Stimulated activated CD8-positive, alpha-beta memory T cell treated with anti-CD3 and anti-CD28 coated beads, Interleukin-4, amount 100 ng/mL, for 1 hour (primary cell): ENCODE measurements at regions not wholly inside any gene's neighbourhood (a gene's known extent, or its start where the extent isn't known, plus 50 kb on each side); places are given as distances from the start of the nearest gene placed in this dataset.
"Not testable (repeated sequence)": the region's sequence is repeated elsewhere in the genome, so short reads cannot be mapped to it uniquely, and the experiment has no call there.

Experiments used
- DNase-seq, 2 donors: peaks; one replicate each; pipeline ENCODE4 v3.0.0-alpha.2; 2020; ENCODE audit warnings: low read depth in 2 of 2, low spot score in 1 of 2

- no peak for DNase-seq
Measured at GRCh38 chr3:3342141-3342540, 162.7 kb upstream of the CRBN start.

DNA sequence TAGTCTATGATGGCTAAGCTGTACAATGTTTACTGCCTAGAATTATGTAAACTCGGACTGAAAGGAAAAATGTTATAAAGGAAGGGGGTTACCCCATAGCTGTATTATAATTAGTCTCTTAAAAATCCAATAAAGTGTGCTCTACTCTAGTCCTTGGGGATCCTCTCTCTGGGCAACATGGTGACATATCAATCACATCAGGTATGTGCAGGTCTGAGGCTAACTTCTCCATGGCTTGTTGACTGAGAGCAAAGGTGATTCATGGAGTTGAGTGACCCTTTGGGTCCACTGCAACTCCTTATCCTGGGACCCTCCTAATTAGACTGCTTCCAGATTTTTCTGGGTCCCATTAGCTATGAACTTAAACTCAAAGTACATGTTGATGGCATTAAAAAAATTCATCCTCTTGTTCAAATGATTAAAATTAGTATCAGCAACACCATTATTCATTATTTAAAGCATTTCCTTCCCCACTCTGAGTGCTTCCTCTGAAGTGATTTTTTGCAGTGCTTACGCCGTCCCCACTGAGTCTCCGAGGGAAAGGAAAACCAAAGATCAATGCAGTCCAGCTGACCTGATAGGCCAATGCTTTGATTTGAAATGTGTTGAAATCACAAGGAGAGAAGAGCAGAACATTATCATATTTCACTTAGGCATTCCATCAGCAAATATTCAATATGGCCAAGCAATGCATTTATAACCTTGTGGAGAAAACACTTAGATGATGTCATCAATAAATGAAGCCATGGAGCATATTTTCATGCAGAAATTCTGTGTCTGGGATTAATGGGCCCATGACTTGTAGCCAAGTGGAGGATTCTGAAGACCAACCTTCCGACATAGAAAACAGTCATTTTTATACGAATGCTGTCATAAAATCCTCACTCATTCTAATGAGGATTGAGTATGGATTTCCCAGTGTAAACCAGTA lies 161.7 kb upstream of the CRBN start:
- no peak for DNase-seq

DNA sequence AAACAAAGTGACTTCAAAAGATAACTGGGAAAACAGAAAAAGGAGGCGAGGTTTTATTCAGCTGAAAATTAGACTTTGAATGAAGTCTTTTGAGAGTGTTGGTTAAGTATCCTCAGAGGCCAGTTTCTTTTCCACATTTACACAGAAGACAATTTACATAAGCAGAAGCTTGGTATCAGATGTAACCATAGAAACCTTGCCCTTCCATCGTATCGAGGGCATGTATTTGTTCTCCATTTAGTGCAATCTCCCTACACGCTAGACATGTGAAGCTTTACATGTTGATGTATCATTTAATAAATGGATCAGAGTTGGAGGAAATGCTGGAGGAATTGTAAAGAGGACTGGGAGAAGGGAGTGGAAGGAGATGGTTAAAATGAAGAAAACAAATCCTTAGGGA lies 161.0 kb upstream of the CRBN start:
- no peak for DNase-seq

- DNase-seq = no peak
Measured at GRCh38 chr3:3335903-3336302, 156.4 kb upstream of the CRBN start.

DNA sequence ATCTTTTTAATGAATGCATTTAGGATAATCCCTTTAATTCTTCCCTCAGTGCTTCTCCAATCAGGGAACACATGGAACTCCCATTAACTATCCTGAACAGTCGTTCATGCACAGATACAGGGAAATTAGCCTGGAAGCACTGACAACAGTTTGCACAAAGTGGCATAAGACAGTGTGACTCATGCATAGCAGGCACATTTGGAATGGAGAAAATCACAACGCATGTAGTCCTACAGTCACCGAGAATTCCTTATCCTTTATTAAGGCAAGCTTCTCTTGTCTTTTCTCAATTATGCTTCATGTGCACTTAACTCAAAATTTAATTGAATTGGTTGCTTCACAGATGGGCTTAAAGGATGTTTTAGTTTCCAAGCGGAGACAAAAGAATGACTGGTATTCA lies 155.0 kb upstream of the CRBN start:
- no peak for DNase-seq

DNA sequence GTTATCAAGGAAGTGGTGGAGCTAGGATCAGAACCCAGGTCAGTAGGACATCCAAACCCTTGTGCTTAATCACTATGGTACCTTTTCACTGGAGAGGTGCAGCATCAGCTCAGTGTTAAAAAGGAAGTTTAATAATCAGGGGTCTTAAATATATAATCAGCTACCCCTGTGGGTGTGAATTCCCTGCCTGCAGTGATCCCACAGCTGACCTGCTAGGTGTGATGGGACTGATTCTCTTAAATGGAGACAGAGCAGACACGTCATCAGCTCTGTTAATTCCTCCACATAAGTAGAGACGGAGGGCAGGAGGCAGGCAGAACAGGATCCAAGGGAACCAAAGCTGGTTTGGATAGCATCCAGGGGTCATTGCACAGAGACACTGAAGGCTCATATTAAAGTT lies 154.1 kb upstream of the CRBN start:
- no peak for DNase-seq

DNA sequence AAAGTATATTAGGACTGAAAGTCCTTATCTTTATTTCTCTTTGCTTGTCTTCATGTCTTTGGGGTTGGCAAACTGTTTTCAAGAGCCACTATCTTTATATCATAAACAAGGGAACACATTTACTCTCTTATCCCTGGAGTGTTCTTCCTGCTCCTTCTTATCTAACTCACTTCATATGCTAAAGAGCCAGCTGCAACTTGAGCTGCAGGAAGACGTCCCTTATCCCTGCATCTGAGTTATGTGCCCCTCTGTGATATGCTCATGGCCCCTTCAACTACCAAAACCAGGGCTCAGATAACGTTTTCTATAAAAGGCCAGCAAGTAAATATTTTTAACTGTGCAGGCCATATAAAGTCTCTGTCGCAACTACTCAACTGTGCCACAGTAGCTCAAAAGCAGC lies 137.0 kb upstream of the CRBN start:
- no peak for DNase-seq

GRCh38 chr3:3315846-3316245 lies 136.4 kb upstream of the CRBN start:
- DNase-seq = no peak

DNA sequence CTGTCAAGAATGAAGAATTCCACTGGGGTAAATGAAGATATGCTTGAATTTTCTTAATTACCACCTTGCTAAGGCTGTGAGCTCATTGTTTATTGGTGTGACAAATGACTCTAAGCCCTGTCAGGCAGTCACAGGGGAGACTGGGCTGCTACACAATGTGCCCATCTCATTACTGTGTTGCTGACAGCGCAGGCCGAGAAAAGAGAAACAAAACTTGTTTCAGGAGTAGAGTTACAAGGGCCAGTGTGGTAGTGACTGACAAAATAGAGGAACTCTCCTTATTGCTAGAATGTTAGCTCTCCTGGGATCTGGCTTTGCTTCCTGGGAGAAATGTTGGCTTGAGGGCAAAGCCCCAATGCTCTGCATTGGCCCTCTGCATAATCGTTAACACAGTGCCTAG lies 130.4 kb upstream of the CRBN start:
- DNase-seq = no peak

- DNase-seq = no peak
Measured at GRCh38 chr3:3308809-3309208, 129.3 kb upstream of the CRBN start.

DNA sequence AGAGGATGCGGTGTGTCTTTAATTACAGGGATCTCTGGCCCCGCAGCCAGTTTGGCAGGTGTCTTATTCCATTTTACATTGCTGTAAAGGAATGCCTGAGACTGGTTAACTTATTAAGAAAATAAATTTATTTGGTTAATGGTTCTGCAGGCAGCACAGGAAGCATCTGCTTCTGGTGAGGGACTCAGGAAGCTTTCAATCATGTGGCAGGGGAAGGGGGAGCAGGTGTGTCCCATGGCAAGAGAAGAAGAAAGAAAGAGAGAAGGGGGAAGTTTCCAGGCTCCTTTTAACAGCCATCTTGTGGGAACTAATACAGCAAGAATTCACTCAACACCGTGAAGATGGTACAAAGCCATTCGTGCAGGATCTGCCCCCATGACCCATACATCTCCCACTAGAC lies 128.0 kb upstream of the CRBN start:
- DNase-seq = no peak

DNA sequence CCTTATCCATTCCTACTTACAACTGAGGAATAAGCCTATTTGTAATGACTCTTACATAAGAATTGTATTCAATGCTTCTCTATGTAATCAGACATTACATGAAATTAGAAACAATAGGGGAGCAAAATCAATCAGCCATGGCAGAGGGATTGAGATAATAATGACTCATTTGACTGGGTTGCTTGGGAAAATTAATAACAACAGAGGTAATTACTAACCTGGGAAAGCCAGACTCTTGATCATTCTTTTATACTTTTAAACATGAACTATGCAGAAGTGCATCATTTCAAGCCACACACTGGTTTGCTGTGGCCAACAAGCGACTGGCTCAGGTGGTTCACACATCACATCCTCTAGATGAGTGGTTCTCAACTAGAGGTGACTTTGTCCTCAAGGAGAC lies 126.3 kb upstream of the CRBN start:
- DNase-seq = no peak

DNA sequence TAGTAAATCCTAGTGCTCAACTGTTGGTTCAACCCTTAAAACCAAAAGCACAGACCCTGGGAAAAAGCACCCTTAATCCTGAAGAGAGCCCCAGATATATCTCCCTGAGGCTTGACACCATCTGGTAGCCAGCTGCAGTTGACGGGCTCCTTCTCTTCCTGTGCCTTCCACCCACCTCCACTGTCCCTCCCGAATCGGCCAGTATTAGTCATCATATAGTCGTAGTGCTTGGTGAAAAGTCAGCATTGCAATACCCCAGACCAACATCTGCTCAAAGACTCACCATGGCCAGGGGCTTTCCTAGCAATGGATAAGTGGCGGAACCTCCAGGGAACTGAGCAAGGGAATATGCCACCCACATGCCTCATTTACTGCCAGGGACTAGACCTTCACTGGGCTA lies 125.6 kb upstream of the CRBN start:
- no peak for DNase-seq

- no peak for DNase-seq
Measured at GRCh38 chr3:3303636-3304035, 124.1 kb upstream of the CRBN start.

DNA sequence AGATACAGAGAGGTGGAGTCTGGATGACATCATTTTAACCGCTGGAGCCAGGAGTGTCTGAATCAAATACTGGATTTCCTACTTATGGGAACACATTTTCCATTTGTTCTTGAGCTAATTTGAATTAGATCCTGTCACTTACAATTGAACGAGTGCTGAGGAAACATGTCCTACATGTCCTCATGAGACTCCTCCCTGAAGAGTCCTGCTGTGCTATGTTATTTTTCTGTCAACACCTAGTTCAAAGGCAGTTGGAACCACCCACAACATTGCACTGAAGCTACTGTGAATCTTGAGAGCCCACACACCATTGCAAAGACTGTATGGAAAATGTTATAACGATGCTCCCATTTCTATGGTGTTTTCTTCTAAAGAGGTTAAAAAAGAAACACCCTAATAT lies 123.5 kb upstream of the CRBN start:
- DNase-seq = no peak

DNA sequence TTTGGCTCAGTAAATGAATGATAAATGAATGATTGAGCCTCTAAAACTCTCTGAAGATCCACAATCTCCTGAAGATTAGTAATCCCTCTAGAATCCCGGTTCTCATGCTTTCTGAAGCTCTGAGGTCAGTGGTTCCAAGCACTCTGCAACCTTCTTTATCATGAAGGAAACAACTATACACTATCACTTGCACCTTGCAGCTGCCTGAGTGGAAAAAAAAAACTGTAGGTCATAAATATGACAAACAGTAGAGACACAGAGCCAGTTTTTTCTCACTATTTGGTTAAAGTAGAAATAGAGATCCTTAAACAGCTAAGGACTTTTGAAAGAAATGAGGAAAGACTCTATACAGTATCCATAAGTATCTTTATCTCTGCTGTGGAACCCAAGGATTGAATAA lies 122.0 kb upstream of the CRBN start:
- DNase-seq = no peak

- DNase-seq = no peak
Measured at GRCh38 chr3:3296979-3297381, 117.5 kb upstream of the CRBN start.

DNA sequence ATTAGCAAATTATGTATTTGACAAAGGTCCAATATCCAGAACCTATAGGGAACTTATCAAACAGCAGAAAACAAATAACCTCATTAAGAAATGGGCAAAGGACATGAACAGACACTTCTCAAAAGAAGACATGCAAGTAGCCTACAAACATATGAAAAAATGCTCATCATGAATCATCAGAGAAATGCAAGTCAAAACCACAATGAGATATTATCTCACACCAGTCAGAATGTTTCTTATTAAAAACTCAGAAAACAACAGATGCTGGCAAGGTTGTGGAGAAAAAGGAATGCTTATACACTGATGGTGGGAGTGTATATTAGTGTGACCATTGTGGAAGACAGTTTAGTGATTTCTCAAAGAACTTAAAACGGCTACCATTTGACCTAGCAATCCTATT lies 116.1 kb upstream of the CRBN start:
- DNase-seq = no peak

DNA sequence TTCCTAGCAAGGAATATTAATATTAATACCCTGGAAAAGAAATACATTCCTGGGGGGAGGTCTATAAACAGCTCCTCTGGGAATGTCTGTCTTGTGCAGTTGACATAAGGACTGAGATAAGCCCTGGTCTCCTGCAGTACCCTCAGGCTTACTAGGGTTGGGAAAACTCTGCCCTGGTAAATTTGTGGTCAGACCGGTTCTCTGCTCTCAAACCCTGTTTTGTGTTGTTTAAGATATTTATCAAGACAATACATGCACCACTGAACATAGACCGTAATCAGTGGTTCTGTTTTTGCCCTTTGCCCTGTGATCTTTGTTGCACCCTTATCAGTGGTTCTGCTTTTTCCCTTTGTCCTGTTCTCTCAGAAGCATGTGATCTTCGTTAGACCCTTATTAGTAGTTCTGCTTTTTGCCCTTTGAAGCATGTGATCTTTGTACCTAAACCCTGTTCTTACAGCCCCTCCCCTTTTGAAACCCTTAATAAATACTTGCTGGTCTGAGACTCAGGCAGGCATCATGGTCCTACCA lies 112.3 kb upstream of the CRBN start:
- DNase-seq = not testable (repeated sequence)

- DNase-seq = no peak
Measured at GRCh38 chr3:3288255-3288654, 108.8 kb upstream of the CRBN start.

GRCh38 chr3:3286014-3286413 lies 106.5 kb upstream of the CRBN start:
- no peak for DNase-seq

DNA sequence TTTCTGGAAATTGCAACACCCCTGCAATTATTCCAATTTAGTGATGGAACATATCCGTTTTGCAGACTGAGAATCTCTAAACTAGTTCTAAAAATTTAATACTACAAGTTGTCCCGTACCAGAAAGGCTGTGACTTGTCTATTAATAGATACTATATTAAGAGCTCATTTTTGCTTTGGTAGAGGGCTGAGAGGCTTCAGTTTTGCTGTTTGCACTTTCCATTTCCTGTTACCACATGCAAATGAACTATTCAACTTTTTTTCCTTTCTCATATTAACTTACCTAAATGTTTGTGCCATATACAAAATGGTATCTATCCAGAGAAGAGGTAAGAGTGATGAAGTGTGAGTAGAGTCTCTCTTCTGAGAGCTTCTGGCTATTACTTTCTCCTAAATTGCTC lies 101.5 kb upstream of the CRBN start:
- DNase-seq = no peak

DNA sequence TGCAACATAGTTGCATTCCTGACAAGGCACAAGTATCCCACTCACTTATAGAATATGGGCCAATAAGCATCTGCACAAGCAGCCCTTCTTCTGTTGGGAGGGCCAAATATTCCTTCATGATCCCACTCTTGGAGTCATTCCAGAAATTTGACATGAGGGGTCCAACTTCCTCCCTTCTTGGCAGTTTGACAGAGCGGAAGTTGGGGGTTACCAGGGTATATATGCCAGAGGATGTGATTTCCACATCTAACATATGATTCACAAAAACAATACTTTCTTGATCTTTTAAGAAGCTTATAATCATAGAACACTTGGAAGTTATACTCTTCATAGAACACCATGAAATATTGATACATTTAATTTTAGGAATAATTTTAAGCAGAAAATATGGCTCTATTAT lies 100.9 kb upstream of the CRBN start:
- no peak for DNase-seq
